ENCODE measurements at regions not wholly inside any gene's neighbourhood (a gene's known extent, or its start where the extent isn't known, plus 50 kb on each side); places are given as distances from the start of the nearest gene placed in this dataset.

DNA sequence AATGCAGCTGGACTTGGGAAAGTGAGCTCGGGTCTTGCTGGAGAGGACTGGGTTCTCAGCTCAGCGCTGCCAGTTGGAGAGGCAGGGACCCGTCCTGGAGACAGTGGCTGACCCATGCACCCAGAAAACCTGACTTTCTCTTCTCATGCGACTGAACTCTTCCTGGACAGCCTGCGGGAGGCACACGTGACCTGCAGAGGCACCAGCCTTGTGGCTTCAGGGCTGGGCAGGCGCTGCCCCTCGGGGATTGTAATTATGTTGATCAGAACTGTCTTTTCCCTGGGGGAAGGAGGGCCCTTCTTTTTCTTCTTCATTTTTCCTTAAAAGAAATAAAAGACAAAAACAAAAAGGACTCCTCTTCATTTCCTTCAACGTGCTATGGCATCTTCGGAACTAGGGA lies 198.1 kb downstream of the VAPA start:
- TF ChIP-seq CTCF (IDR thresholded peaks at IDR 0.05) (no peak), POLR2AphosphoS5 (IDR thresholded peaks at IDR 0.05) (no peak)

All from prostate gland (tissue), 2 donors.